Kidney (tissue), 13 donors: ENCODE measurements at regions not wholly inside any gene's neighbourhood (a gene's known extent, or its start where the extent isn't known, plus 50 kb on each side); places are given as distances from the start of the nearest gene placed in this dataset.

Experiments used
- DNase-seq, 5 donors: peaks; one replicate each; pipeline ENCODE4 v3.0.0-alpha.2; 2013 to 2020
- FAIRE-seq: peaks from 2 replicates; lab custom pipeline; 2012; peaks lifted over from hg19 to GRCh38; lab: Jason Lieb, UNC
- H3K27ac ChIP-seq, 2 donors: one replicate each; pipeline ENCODE4 v1.7.0; 2013; ENCODE audit warnings: low read depth in 2 of 2, low read length in 2 of 2, inconsistent platforms in 1 of 2
- H3K27me3 ChIP-seq: one replicate; pipeline ENCODE4 v1.7.1; 2013; ENCODE audit warnings: low read length, inconsistent platforms; ENCODE audit not compliant: control insufficient read depth, insufficient read depth
- H3K36me3 ChIP-seq, 3 donors: one replicate each; pipeline versions ENCODE4 v1.7.0 to v1.7.1; 2013; ENCODE audit warnings: low read length in 3 of 3, control low read depth in 1 of 3, inconsistent platforms in 1 of 3; ENCODE audit not compliant: insufficient read depth in 3 of 3, control insufficient read depth in 2 of 3
- H3K4me1 ChIP-seq, 3 donors: one replicate each; pipeline versions ENCODE4 v1.7.0 to v1.7.1; 2013; ENCODE audit warnings: low read length in 3 of 3, inconsistent platforms in 1 of 3, low read depth in 1 of 3; ENCODE audit not compliant: control insufficient read depth in 2 of 3, insufficient read depth in 2 of 3
- H3K4me3 ChIP-seq, 3 donors: one replicate each; pipeline versions ENCODE4 v1.7.0 to v1.8.1; 2013; ENCODE audit warnings: low read length in 3 of 3, control low read depth in 1 of 3, inconsistent platforms in 1 of 3
- H3K9ac ChIP-seq, 3 donors: one replicate each; pipeline versions ENCODE4 v1.7.0 to v1.7.1; 2013; ENCODE audit warnings: low read length in 3 of 3, control low read depth in 1 of 3, inconsistent platforms in 1 of 3
- H3K9me3 ChIP-seq, 3 donors: one replicate each; pipeline versions ENCODE4 v1.7.0 to v1.7.1; 2013; ENCODE audit warnings: low read length in 3 of 3, control low read depth in 1 of 3, inconsistent platforms in 1 of 3; ENCODE audit not compliant: control insufficient read depth in 2 of 3, insufficient read depth in 1 of 3
- CTCF ChIP-seq: IDR thresholded peaks from 3 replicates; pipeline ENCODE4 v1.5.1; 2012; ENCODE audit warnings: mild to moderate bottlenecking, moderate library complexity, borderline replicate concordance; ENCODE audit not compliant: insufficient read depth; ENCODE audit errors: extremely low read depth
- intact Hi-C: fragments of 100-400 bp; cut with DNase I; formaldehyde crosslinking; loops from one replicate; pipeline ENCODE4 v1.11.1; 2022
- donor health status: control.
- donor health status: control.
- donor health status: control.
- donor health status: control.
- donor health status: control.
- donor health status: DM: yes; HTN: yes; CAD: no.
- donor health status: Normal renal cell carcinoma (clear cell type).

- no peak for FAIRE-seq
- Histone ChIP-seq H3K9ac (no peak overlapping the region), H3K36me3 (no peaks in the 10 kb centered on the region), H3K4me1 (no peaks in the 10 kb centered on the region), H3K27ac (no peak overlapping the region), H3K27me3 (no peaks in the 10 kb centered on the region), H3K4me3 (no peak overlapping the region), H3K9me3 (no peaks in the 10 kb centered on the region)
- TF ChIP-seq CTCF: no peak
- no peak for DNase-seq
- intact Hi-C loops: no loop called here
Observed at GRCh38 chr9:78163834-78164233, 72.0 kb upstream of the CEP78 start.

- no peaks in the 10 kb centered on the region for H3K9me3 ChIP-seq
- H3K27me3 ChIP-seq: no peaks in the 10 kb centered on the region
- H3K36me3 ChIP-seq: no peaks in the 10 kb centered on the region
- H3K4me3 ChIP-seq: no peak overlapping the region
- DNase-seq (no peak), FAIRE-seq (no peak)
- no peak for TF ChIP-seq CTCF
- H3K27ac ChIP-seq: no peak overlapping the region
- H3K4me1 ChIP-seq: no peaks in the 10 kb centered on the region
- intact Hi-C loops: no loop called here
- H3K9ac ChIP-seq: no peak overlapping the region
Observed at GRCh38 chr9:78158286-78158685, 77.6 kb upstream of the CEP78 start.

- TF ChIP-seq CTCF: no peak
- FAIRE-seq (no peak), DNase-seq (no peak)
- intact Hi-C loops: no loop called here
- Histone ChIP-seq H3K27me3 (no peaks in the 10 kb centered on the region), H3K9ac (no peak overlapping the region), H3K36me3 (no peaks in the 10 kb centered on the region), H3K4me1 (no peaks in the 10 kb centered on the region), H3K9me3 (no peaks in the 10 kb centered on the region), H3K4me3 (no peak overlapping the region), H3K27ac (no peak overlapping the region)
Observed at GRCh38 chr9:78150983-78151356, 84.9 kb upstream of the CEP78 start.

- Histone ChIP-seq H3K36me3 (no peaks in the 10 kb centered on the region), H3K9ac (no peak overlapping the region), H3K9me3 (no peaks in the 10 kb centered on the region), H3K4me1 (no peaks in the 10 kb centered on the region), H3K27ac (no peak overlapping the region), H3K27me3 (no peaks in the 10 kb centered on the region), H3K4me3 (no peak overlapping the region)
- no peak for TF ChIP-seq CTCF
- intact Hi-C loops: no loop called here
- no peak for FAIRE-seq
- peak in 1 of 5 donors; percentile 51 for DNase-seq
Observed at GRCh38 chr9:78150312-78150982, 85.4 kb upstream of the CEP78 start.
